ENCODE measurements at regions not wholly inside any gene's neighbourhood (a gene's known extent, or its start where the extent isn't known, plus 50 kb on each side); places are given as distances from the start of the nearest gene placed in this dataset.

GRCh38 chr14:53517270-53517960, 364.3 kb upstream of the DDHD1 start:
- DNase-seq (ENCODE audit: low read depth) = no peak

GRCh38 chr14:53516261-53516774, 363.2 kb upstream of the DDHD1 start:
- DNase-seq (ENCODE audit: low read depth) = no peak

GRCh38 chr14:53515276-53515675, 362.2 kb upstream of the DDHD1 start:
- DNase-seq (ENCODE audit: low read depth) = no peak

GRCh38 chr14:53514197-53514596, 361.1 kb upstream of the DDHD1 start:
- no peak for DNase-seq (ENCODE audit: low read depth)

- no peak for DNase-seq (ENCODE audit: low read depth)
Observed at GRCh38 chr14:53510281-53510912, 357.3 kb upstream of the DDHD1 start.

GRCh38 chr14:53509276-53510244, 356.4 kb upstream of the DDHD1 start:
- DNase-seq (ENCODE audit: low read depth) = no peak

- DNase-seq (ENCODE audit: low read depth) = no peak
Observed at GRCh38 chr14:53501361-53502211, 348.5 kb upstream of the DDHD1 start.

GRCh38 chr14:53500191-53500590, 347.1 kb upstream of the DDHD1 start:
- DNase-seq (ENCODE audit: low read depth) = no peak

GRCh38 chr14:53496668-53497067, 343.5 kb upstream of the DDHD1 start:
- DNase-seq (ENCODE audit: low read depth) = no peak

- no peak for DNase-seq (ENCODE audit: low read depth)
Observed at GRCh38 chr14:53495846-53496343, 342.8 kb upstream of the DDHD1 start.

GRCh38 chr14:53494587-53494986, 341.5 kb upstream of the DDHD1 start:
- DNase-seq (ENCODE audit: low read depth) = no peak

GRCh38 chr14:53493860-53494259, 340.7 kb upstream of the DDHD1 start:
- no peak for DNase-seq (ENCODE audit: low read depth)

- no peak for DNase-seq (ENCODE audit: low read depth)
Observed at GRCh38 chr14:53493320-53493719, 340.2 kb upstream of the DDHD1 start.

- DNase-seq (ENCODE audit: low read depth) = no peak
Observed at GRCh38 chr14:53491884-53492277, 338.8 kb upstream of the DDHD1 start.

- DNase-seq (ENCODE audit: low read depth) = no peak
Observed at GRCh38 chr14:53491256-53491883, 338.2 kb upstream of the DDHD1 start.

- DNase-seq (ENCODE audit: low read depth) = no peak
Observed at GRCh38 chr14:53478174-53478573, 325.1 kb upstream of the DDHD1 start.

GRCh38 chr14:53473480-53473879, 320.4 kb upstream of the DDHD1 start:
- DNase-seq (ENCODE audit: low read depth) = no peak

- DNase-seq (ENCODE audit: low read depth) = no peak
Observed at GRCh38 chr14:53472306-53472705, 319.2 kb upstream of the DDHD1 start.

- no peak for DNase-seq (ENCODE audit: low read depth)
Observed at GRCh38 chr14:53470351-53471043, 317.4 kb upstream of the DDHD1 start.

- no peak for DNase-seq (ENCODE audit: low read depth)
Observed at GRCh38 chr14:53468876-53469275, 315.8 kb upstream of the DDHD1 start.

All from stimulated activated CD8-positive, alpha-beta memory T cell treated with anti-CD3 and anti-CD28 coated beads, Interleukin-7, amount 100 ng/mL, for 24 hours (primary cell).